NB4 (cell line): ENCODE measurements at regions not wholly inside any gene's neighbourhood (a gene's known extent, or its start where the extent isn't known, plus 50 kb on each side); places are given as distances from the start of the nearest gene placed in this dataset.

Experiments
- DNase-seq: peaks from one replicate; pipeline ENCODE4 v3.0.0; 2010; ENCODE audit warnings: low read depth
- H3K4me3 ChIP-seq: one replicate; pipeline ENCODE4 v1.5.1; 2011; ENCODE audit warnings: mild to moderate bottlenecking, low read depth, low read length, moderate library complexity
- CTCF ChIP-seq: IDR thresholded peaks from one replicate; pipeline ENCODE4 v1.5.1; 2012; ENCODE audit warnings: low read depth, low read length
- MYC ChIP-seq: IDR thresholded peaks from 2 replicates; pipeline ENCODE4 v1.6.1; 2011; ENCODE audit warnings: low read depth, low read length
- POLR2A ChIP-seq: IDR thresholded peaks from 2 replicates; pipeline ENCODE4 v1.6.1; 2011; ENCODE audit warnings: mild to moderate bottlenecking; ENCODE audit not compliant: insufficient read length; ENCODE audit errors: extremely low read depth
- TF ChIP-seq, protein P1 (sequence below): IDR thresholded peaks from 2 replicates; pipeline ENCODE4 v1.6.1; 2011; ENCODE audit warnings: low read depth, low read length

GRCh38 chr9:28158451-28158850 lies 585.2 kb upstream of the C9orf72 start:
- TF ChIP-seq POLR2A = no peak
- no peak for TF ChIP-seq MYC
- TF ChIP-seq CTCF = no peak
- TF ChIP-seq, protein P1, sequence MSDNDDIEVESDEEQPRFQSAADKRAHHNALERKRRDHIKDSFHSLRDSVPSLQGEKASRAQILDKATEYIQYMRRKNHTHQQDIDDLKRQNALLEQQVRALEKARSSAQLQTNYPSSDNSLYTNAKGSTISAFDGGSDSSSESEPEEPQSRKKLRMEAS = no peak
- no peak for DNase-seq
- H3K4me3 ChIP-seq = no peak overlapping the region

GRCh38 chr9:28163619-28164018 lies 590.3 kb upstream of the C9orf72 start:
- no peak overlapping the region for H3K4me3 ChIP-seq
- no peak for DNase-seq
- TF ChIP-seq, protein P1 = no peak
- TF ChIP-seq MYC (no peak), CTCF (no peak), POLR2A (no peak)

GRCh38 chr9:28166179-28166578 lies 592.9 kb upstream of the C9orf72 start:
- H3K4me3 ChIP-seq = no peak overlapping the region
- TF ChIP-seq POLR2A = no peak
- TF ChIP-seq MYC = no peak
- TF ChIP-seq, protein P1 = no peak
- no peak for TF ChIP-seq CTCF
- DNase-seq = no peak

- TF ChIP-seq POLR2A (no peak), CTCF (no peak), MYC (no peak)
- TF ChIP-seq, protein P1 = no peak
- no peak for DNase-seq
- no peak overlapping the region for H3K4me3 ChIP-seq
Observed at GRCh38 chr9:28177142-28177541, 603.9 kb upstream of the C9orf72 start.

DNA sequence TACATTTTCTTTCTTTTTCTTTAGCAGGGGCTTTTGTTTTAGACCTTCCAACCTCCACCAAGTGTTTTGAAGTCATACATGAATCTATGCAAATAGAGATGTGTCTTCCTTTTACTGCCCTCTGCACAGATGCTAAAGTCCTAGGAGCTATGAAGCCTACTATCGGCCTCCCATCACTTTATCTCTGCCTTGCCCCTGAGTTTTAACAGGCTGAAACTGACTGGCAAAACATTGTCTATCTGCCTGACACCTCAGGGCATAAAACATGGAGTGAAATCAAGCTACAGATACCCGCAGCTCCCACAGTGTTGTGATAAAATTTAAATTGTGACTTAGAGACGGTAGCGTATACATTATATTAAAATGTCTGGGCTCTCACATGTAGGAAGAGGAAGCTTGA lies 604.6 kb upstream of the C9orf72 start:
- TF ChIP-seq CTCF = no peak
- TF ChIP-seq MYC = no peak
- DNase-seq = no peak
- H3K4me3 ChIP-seq = no peak overlapping the region

DNA sequence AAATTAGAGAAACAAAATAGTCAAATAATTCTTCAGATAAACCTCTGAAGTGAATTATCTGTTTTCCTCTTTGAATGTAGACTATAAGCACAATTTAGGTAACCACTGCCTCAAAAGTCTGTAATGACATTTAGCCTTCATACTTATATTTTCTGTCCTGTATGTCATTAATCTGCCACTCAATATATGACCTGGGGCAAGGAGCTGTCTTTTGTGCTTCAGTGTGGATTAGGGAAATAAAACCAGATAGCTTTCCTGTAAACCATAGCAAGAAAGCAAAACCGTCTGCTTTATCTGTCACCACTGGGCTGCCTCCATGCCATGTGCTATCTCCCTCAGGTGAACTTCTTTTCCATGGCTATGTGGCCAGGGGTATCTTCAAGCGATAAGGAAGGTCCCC lies 606.6 kb upstream of the C9orf72 start:
- no peak for DNase-seq
- TF ChIP-seq POLR2A (no peak), CTCF (no peak), MYC (no peak)
- TF ChIP-seq, protein P1 = no peak
- H3K4me3 ChIP-seq = no peak overlapping the region
